ENCODE measurements at regions not wholly inside any gene's neighbourhood (a gene's known extent, or its start where the extent isn't known, plus 50 kb on each side); places are given as distances from the start of the nearest gene placed in this dataset. TPM values are rescaled to one million over a fixed set of nuclear protein-coding genes. Genes with fewer than 3 reads are reported as not detected.
"Not testable (repeated sequence)": the region's sequence is repeated elsewhere in the genome, so short reads cannot be mapped to it uniquely, and the experiment has no call there.

DNA sequence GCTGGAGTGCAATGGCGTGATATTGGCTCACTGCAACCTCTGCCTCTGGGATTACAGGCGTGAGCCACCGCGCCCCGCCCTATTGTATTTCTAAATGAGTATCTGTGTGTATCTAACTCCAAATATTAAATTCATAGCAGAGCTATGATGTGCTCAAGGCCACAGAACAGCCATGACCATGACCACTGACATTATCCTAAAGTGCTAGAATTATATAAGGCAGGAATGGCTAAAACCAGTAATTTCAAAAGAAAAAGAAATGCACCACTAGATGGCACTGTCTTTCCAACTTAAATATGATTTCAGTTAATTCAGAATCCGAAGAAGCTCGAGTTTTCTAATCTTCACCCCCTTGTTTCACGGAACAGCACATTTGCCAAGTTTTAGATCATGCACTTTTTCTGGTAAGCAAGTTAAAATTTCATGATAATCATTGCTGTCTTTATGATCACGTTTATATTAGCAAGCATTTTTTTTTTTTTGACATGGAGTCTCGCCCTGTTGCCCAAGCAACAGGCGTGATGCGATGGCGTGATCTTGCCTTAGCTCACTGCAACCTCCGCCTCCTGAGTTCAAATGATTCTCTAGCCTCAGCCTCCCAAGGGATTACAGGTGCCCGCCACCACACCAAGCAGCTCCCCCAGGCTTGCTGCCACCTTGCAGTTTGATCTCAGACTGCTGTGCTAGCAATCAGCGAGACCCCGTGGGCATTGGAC lies 65.3 kb downstream of the OR13A1 start:
- DNase-seq (ENCODE audit: low read depth): peak; percentile 6
- ChIA-PET CTCF (interaction anchor here (0.6 to 2.4 kb wide), 11 partner anchors 9 to 790 kb away, joined by 3 to 18 read pairs (median 4); no protein-coding TSS in a partner anchor), POLR2A (no interaction called here)
- Histone ChIP-seq H3K27me3 (ENCODE audit: control insufficient read depth, insufficient read depth, low read length) (no peaks in the 10 kb centered on the region), H3K4me3 (ENCODE audit: low read depth, low read length) (peak overlapping the region; percentile 17), H3K36me3 (ENCODE audit: control insufficient read depth, insufficient read depth, low read length) (no peaks in the 10 kb centered on the region)
- peak; percentile 44 for TF ChIP-seq CTCF (IDR thresholded peaks at IDR 0.05; ENCODE audit: insufficient read depth, low read depth, low read length)

- H3K27me3 ChIP-seq (ENCODE audit: control insufficient read depth, insufficient read depth, low read length); H3K4me3 ChIP-seq (ENCODE audit: low read depth, low read length); POLR2A ChIA-PET; H3K36me3 ChIP-seq (ENCODE audit: control insufficient read depth, insufficient read depth, low read length); DNase-seq (ENCODE audit: low read depth): not testable (repeated sequence)
- CTCF ChIA-PET: interaction anchor here (0.6 to 2.4 kb wide), 10 partner anchors 10 to 732 kb away, joined by 3 to 18 read pairs (median 4); no protein-coding TSS in a partner anchor
Measured at GRCh38 chr10:45250694-45251075, 64.7 kb downstream of the OR13A1 start.

Small RNA genes in the stretch of these regions (small RNA-seq; reads per million reads assigned to genes)
- gene AL512324.1 (ENCODE audit: insufficient read length, low read depth, low replicate concordance): not detected
- gene MIR3156-1 (ENCODE audit: insufficient read length, low read depth, low replicate concordance): not detected
- not detected for gene RNU6-1207P (ENCODE audit: insufficient read length, low read depth, low replicate concordance)

Measured in BJ (cell line).